ENCODE measurements at regions not wholly inside any gene's neighbourhood (a gene's known extent, or its start where the extent isn't known, plus 50 kb on each side); places are given as distances from the start of the nearest gene placed in this dataset.

DNA sequence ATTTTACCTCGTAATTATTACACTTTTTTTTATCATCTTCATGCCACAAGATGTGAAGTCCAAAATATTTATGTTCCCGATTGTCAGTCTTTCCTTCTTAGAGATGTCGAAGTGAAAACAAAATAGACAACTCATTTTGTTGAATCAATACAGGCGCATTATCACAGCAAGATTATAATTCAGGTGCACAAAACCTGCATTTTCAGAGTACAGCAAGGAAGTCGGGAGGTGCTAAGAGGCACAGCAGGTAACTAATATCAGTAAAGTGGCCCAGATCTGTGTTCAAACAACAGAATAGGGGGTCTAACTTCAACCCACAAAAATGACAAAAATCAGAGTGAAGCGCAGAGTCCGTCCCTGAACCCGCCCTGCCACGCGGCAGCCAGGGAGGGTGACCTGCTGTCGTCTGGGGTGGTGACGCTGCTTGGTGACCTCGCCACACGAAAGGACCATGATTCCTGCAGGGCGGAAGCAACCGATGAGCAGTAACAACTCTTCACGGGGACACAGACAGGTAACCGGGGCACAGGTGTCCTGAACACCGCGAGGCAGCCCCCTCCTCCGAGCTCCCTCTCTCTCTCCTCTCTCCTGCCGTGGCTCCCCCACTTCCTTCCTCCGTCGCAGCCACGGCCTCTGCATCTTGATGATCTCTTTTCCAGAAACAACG is 50.9 kb upstream of the SPACA7 start:
- DNase-seq (ENCODE audit: low read depth) = no peak
- no peak for FAIRE-seq
- Histone ChIP-seq H3K36me3 (ENCODE audit: insufficient read depth, low read length) (no peaks in the 10 kb centered on the region), H3K9me3 (ENCODE audit: insufficient read depth, low read depth, low read length) (peaks cover 9% of the 10 kb centered on the region), H3K79me2 (ENCODE audit: insufficient read depth, low read length) (no peaks in the 10 kb centered on the region), H3K27me3 (ENCODE audit: insufficient read depth, low read length) (no peaks in the 10 kb centered on the region), H3K4me2 (ENCODE audit: low read length) (no peak overlapping the region), H3K9ac (ENCODE audit: low read length) (no peak overlapping the region), H2AFZ (ENCODE audit: low read depth, low read length) (no peak overlapping the region), H3K27ac (ENCODE audit: low read depth, low read length) (no peak overlapping the region), H3K4me3 (ENCODE audit: insufficient read depth, low read depth, low read length) (no peak overlapping the region), H4K20me1 (ENCODE audit: insufficient read depth, low read length) (no peaks in the 10 kb centered on the region), H3K4me1 (ENCODE audit: insufficient read depth, low read length) (no peaks in the 10 kb centered on the region)
- Mint-ChIP-seq H3K9me3 (ENCODE audit: unreplicated experiment) (peaks cover 6% of the 10 kb centered on the region), H3K27ac (ENCODE audit: unreplicated experiment) (no peak overlapping the region), H3K4me3 (ENCODE audit: unreplicated experiment) (no peak overlapping the region), H3K4me1 (ENCODE audit: low read depth, unreplicated experiment) (peaks cover 3% of the 10 kb centered on the region), H3K27me3 (ENCODE audit: low read depth, unreplicated experiment) (peaks cover 68% of the 10 kb centered on the region), H3K36me3 (ENCODE audit: low read depth, unreplicated experiment) (no peaks in the 10 kb centered on the region)
- TF ChIP-seq EZH2 (IDR thresholded peaks at IDR 0.05; ENCODE audit: insufficient read depth, low read length) = no peak
- TF ChIP-seq, protein P1, sequence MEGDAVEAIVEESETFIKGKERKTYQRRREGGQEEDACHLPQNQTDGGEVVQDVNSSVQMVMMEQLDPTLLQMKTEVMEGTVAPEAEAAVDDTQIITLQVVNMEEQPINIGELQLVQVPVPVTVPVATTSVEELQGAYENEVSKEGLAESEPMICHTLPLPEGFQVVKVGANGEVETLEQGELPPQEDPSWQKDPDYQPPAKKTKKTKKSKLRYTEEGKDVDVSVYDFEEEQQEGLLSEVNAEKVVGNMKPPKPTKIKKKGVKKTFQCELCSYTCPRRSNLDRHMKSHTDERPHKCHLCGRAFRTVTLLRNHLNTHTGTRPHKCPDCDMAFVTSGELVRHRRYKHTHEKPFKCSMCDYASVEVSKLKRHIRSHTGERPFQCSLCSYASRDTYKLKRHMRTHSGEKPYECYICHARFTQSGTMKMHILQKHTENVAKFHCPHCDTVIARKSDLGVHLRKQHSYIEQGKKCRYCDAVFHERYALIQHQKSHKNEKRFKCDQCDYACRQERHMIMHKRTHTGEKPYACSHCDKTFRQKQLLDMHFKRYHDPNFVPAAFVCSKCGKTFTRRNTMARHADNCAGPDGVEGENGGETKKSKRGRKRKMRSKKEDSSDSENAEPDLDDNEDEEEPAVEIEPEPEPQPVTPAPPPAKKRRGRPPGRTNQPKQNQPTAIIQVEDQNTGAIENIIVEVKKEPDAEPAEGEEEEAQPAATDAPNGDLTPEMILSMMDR (IDR thresholded peaks at IDR 0.05; ENCODE audit: insufficient read depth, low read depth, low read length) = no peak

DNA sequence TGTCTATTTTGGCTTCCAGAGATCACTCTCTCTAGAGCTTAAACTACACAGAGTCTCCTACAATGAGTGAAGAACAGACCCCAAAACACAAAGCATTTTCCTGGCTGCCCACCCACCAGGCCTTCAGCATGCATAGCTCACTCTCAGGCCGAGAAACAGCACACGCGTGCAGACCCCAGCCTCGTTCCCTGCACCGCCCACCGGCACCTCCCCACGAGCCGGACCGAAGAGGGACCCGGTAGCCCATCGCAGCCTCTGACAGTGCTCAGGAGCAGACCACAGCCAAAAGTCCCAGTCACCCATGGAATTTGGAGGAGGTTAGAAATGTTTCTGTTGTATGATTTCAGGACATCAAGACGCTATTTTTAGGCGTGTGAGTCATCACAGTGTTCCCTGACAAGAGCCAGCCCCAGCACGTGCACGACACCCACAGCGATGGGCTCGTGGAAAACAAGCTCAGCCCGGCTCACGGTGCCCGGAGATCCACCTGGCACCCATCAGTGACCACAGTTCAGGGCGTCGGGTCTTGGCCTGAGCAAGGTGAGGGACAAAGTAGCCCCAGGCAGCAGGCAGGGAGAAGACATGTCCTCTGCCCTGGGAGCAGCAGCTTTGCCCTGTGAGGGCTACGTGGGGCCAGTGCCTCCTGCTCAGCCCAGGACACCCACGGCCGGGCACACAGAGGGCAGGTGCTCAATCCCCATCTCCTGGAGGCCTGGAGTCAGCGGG is 50.1 kb upstream of the SPACA7 start:
- peaks cover 3% of the 10 kb centered on the region for H3K4me1 Mint-ChIP-seq (ENCODE audit: low read depth, unreplicated experiment)
- H3K4me2 ChIP-seq (ENCODE audit: low read length) = no peak overlapping the region

More for the DNA sequence above, 50.1 kb upstream of the SPACA7 start:
- H3K36me3 Mint-ChIP-seq (ENCODE audit: low read depth, unreplicated experiment) = no peaks in the 10 kb centered on the region
- H3K27ac Mint-ChIP-seq (ENCODE audit: unreplicated experiment) = no peak overlapping the region
- H3K79me2 ChIP-seq (ENCODE audit: insufficient read depth, low read length) = no peaks in the 10 kb centered on the region
- H3K27ac ChIP-seq (ENCODE audit: low read depth, low read length) = no peak overlapping the region
- H3K4me3 Mint-ChIP-seq (ENCODE audit: unreplicated experiment) = no peak overlapping the region
- DNase-seq (ENCODE audit: low read depth) = no peak
- no peak overlapping the region for H3K4me3 ChIP-seq (ENCODE audit: insufficient read depth, low read depth, low read length)
- H3K9me3 Mint-ChIP-seq (ENCODE audit: unreplicated experiment) = peaks cover 6% of the 10 kb centered on the region
- H4K20me1 ChIP-seq (ENCODE audit: insufficient read depth, low read length) = no peaks in the 10 kb centered on the region
- no peak overlapping the region for H3K9ac ChIP-seq (ENCODE audit: low read length)
- H2AFZ ChIP-seq (ENCODE audit: low read depth, low read length) = no peak overlapping the region
- no peaks in the 10 kb centered on the region for H3K27me3 ChIP-seq (ENCODE audit: insufficient read depth, low read length)
- H3K4me1 ChIP-seq (ENCODE audit: insufficient read depth, low read length) = no peaks in the 10 kb centered on the region
- peaks cover 7% of the 10 kb centered on the region for H3K9me3 ChIP-seq (ENCODE audit: insufficient read depth, low read depth, low read length)
- TF ChIP-seq, protein P1 (IDR thresholded peaks at IDR 0.05; ENCODE audit: insufficient read depth, low read depth, low read length) = no peak
- no peak for TF ChIP-seq EZH2 (IDR thresholded peaks at IDR 0.05; ENCODE audit: insufficient read depth, low read length)
- H3K27me3 Mint-ChIP-seq (ENCODE audit: low read depth, unreplicated experiment) = peaks cover 65% of the 10 kb centered on the region
- no peak for FAIRE-seq
- H3K36me3 ChIP-seq (ENCODE audit: insufficient read depth, low read length) = no peaks in the 10 kb centered on the region

Measured in astrocyte (in vitro differentiated cells and primary cell).